ENCODE measurements at regions not wholly inside any gene's neighbourhood (a gene's known extent, or its start where the extent isn't known, plus 50 kb on each side); places are given as distances from the start of the nearest gene placed in this dataset.

DNA sequence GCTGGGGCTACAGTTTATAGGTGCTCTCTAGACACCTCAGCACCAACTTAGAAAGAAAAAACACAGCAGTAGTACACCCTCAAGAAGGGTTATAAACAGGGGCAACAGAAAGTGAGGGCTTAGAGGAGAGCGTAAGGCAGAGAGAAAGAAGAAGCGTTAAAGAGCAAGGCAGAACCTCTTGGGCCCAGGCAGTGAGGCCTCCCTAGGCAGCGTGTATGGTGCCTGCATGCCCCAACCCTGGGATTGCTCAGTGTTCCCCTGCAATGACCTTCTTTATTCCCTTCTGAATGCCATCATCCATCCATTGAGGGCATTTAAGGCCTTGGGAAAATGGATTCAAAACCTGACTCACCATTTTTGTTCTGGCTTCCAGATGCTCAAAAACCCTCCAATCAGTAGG, 130.0 kb upstream of the ARG1 start:
- TF ChIP-seq, protein P1, sequence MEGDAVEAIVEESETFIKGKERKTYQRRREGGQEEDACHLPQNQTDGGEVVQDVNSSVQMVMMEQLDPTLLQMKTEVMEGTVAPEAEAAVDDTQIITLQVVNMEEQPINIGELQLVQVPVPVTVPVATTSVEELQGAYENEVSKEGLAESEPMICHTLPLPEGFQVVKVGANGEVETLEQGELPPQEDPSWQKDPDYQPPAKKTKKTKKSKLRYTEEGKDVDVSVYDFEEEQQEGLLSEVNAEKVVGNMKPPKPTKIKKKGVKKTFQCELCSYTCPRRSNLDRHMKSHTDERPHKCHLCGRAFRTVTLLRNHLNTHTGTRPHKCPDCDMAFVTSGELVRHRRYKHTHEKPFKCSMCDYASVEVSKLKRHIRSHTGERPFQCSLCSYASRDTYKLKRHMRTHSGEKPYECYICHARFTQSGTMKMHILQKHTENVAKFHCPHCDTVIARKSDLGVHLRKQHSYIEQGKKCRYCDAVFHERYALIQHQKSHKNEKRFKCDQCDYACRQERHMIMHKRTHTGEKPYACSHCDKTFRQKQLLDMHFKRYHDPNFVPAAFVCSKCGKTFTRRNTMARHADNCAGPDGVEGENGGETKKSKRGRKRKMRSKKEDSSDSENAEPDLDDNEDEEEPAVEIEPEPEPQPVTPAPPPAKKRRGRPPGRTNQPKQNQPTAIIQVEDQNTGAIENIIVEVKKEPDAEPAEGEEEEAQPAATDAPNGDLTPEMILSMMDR (IDR thresholded peaks at IDR 0.05; ENCODE audit: poor library complexity, severe bottlenecking): no peak
- TF ChIP-seq EZH2 (IDR thresholded peaks at IDR 0.05; ENCODE audit: borderline replicate concordance, insufficient read depth, low read length, poor library complexity, severe bottlenecking) (no peak), POLR2AphosphoS5 (IDR thresholded peaks at IDR 0.05) (no peak)

All from neural cell (in vitro differentiated cells).